ENCODE measurements at regions not wholly inside any gene's neighbourhood (a gene's known extent, or its start where the extent isn't known, plus 50 kb on each side); places are given as distances from the start of the nearest gene placed in this dataset.
A peak's percentile ranks its signal among the peaks of the same experiment; 100 is the strongest.

GRCh38 chr17:5784791-5785190 is 200.5 kb upstream of the NLRP1 start:
- Histone ChIP-seq H3K27me3 (ENCODE audit: control insufficient read depth, insufficient read depth, low read length) (no peaks in the 10 kb centered on the region), H3K4me3 (ENCODE audit: low read depth, low read length) (no peak overlapping the region), H3K36me3 (ENCODE audit: control insufficient read depth, insufficient read depth, low read length) (no peaks in the 10 kb centered on the region)
- DNase-seq (ENCODE audit: low read depth), result no peak
- no peak for TF ChIP-seq CTCF (IDR thresholded peaks at IDR 0.05; ENCODE audit: insufficient read depth, low read length, poor library complexity, severe bottlenecking)

- H3K4me3 ChIP-seq (ENCODE audit: low read depth, low read length), result no peak overlapping the region
- H3K27me3 ChIP-seq (ENCODE audit: control insufficient read depth, insufficient read depth, low read length), result no peaks in the 10 kb centered on the region
- no peaks in the 10 kb centered on the region for H3K36me3 ChIP-seq (ENCODE audit: control insufficient read depth, insufficient read depth, low read length)
- no peak for TF ChIP-seq CTCF (IDR thresholded peaks at IDR 0.05; ENCODE audit: insufficient read depth, low read length, poor library complexity, severe bottlenecking)
- peak; percentile 92 for DNase-seq (ENCODE audit: low read depth)
Observed at GRCh38 chr17:5785338-5785737, 201.0 kb upstream of the NLRP1 start.

GRCh38 chr17:5785867-5786509 is 201.7 kb upstream of the NLRP1 start:
- Histone ChIP-seq H3K4me3 (ENCODE audit: low read depth, low read length) (no peak overlapping the region), H3K27me3 (ENCODE audit: control insufficient read depth, insufficient read depth, low read length) (no peaks in the 10 kb centered on the region), H3K36me3 (ENCODE audit: control insufficient read depth, insufficient read depth, low read length) (no peaks in the 10 kb centered on the region)
- DNase-seq (ENCODE audit: low read depth), result peak; percentile 77
- no peak for TF ChIP-seq CTCF (IDR thresholded peaks at IDR 0.05; ENCODE audit: insufficient read depth, low read length, poor library complexity, severe bottlenecking)

GRCh38 chr17:5786510-5786875 is 202.2 kb upstream of the NLRP1 start:
- Histone ChIP-seq H3K36me3 (ENCODE audit: control insufficient read depth, insufficient read depth, low read length) (no peaks in the 10 kb centered on the region), H3K4me3 (ENCODE audit: low read depth, low read length) (no peak overlapping the region), H3K27me3 (ENCODE audit: control insufficient read depth, insufficient read depth, low read length) (no peaks in the 10 kb centered on the region)
- no peak for DNase-seq (ENCODE audit: low read depth)
- TF ChIP-seq CTCF (IDR thresholded peaks at IDR 0.05; ENCODE audit: insufficient read depth, low read length, poor library complexity, severe bottlenecking), result no peak

GRCh38 chr17:5788266-5788900 is 204.1 kb upstream of the NLRP1 start:
- H3K4me3 ChIP-seq (ENCODE audit: low read depth, low read length), result no peak overlapping the region
- peak; percentile 67 for DNase-seq (ENCODE audit: low read depth)
- no peak for TF ChIP-seq CTCF (IDR thresholded peaks at IDR 0.05; ENCODE audit: insufficient read depth, low read length, poor library complexity, severe bottlenecking)
- H3K27me3 ChIP-seq (ENCODE audit: control insufficient read depth, insufficient read depth, low read length), result no peaks in the 10 kb centered on the region
- H3K36me3 ChIP-seq (ENCODE audit: control insufficient read depth, insufficient read depth, low read length), result no peaks in the 10 kb centered on the region

GRCh38 chr17:5789528-5789927 is 205.2 kb upstream of the NLRP1 start:
- Histone ChIP-seq H3K36me3 (ENCODE audit: control insufficient read depth, insufficient read depth, low read length) (no peaks in the 10 kb centered on the region), H3K4me3 (ENCODE audit: low read depth, low read length) (no peak overlapping the region), H3K27me3 (ENCODE audit: control insufficient read depth, insufficient read depth, low read length) (no peaks in the 10 kb centered on the region)
- no peak for DNase-seq (ENCODE audit: low read depth)
- TF ChIP-seq CTCF (IDR thresholded peaks at IDR 0.05; ENCODE audit: insufficient read depth, low read length, poor library complexity, severe bottlenecking), result no peak
